ENCODE measurements at regions not wholly inside any gene's neighbourhood (a gene's known extent, or its start where the extent isn't known, plus 50 kb on each side); places are given as distances from the start of the nearest gene placed in this dataset.

DNA sequence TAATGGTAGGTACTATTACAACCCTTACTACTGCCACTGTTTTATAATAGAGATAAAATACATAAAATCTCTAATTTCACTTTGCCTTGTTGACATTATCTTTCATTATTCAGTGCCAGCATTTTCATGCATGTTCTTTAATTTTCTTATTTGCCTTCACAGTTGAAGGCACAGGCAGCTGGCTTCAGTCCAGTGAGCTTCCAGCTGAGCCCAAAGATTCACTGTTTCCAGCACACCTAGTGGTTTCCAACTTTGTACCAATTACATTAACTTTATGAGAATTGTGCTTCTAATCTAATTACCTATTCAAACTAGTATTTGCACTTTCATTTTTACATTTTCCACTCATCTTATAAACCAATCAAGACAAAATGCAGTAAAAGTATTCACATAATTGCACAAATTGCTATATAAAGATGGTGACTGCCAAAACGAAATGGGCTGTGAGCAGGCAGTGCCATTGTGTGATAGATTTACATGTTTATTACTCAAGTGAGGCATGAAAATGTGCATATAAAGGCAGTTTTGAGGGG lies 228.3 kb downstream of the MFSD1 start:
- Histone ChIP-seq H3K9ac (ENCODE audit: insufficient read depth in 1 of 2, low read length in 2 of 2) (no peak overlapping the region), H3K4me3 (no peak overlapping the region), H3K9me3 (ENCODE audit: control insufficient read depth in 4 of 4, insufficient read depth in 3 of 4, low read length in 3 of 4) (peaks cover 0 to 4% (median 0%) of the 10 kb centered on the region in 4 donors), H3K27ac (ENCODE audit: low read depth in 1 of 2, low read length in 1 of 2) (no peak overlapping the region), H3K36me3 (ENCODE audit: control insufficient read depth in 4 of 4, insufficient read depth in 4 of 4, low read length in 4 of 4) (no peaks in the 10 kb centered on the region), H3K27me3 (ENCODE audit: control insufficient read depth in 3 of 3, insufficient read depth in 3 of 3, low read length in 2 of 3) (no peaks in the 10 kb centered on the region), H3K4me1 (ENCODE audit: control insufficient read depth in 5 of 5, insufficient read depth in 5 of 5, low read length in 5 of 5) (no peaks in the 10 kb centered on the region)
- DNase-seq: no peak
- TF ChIP-seq, protein P1, sequence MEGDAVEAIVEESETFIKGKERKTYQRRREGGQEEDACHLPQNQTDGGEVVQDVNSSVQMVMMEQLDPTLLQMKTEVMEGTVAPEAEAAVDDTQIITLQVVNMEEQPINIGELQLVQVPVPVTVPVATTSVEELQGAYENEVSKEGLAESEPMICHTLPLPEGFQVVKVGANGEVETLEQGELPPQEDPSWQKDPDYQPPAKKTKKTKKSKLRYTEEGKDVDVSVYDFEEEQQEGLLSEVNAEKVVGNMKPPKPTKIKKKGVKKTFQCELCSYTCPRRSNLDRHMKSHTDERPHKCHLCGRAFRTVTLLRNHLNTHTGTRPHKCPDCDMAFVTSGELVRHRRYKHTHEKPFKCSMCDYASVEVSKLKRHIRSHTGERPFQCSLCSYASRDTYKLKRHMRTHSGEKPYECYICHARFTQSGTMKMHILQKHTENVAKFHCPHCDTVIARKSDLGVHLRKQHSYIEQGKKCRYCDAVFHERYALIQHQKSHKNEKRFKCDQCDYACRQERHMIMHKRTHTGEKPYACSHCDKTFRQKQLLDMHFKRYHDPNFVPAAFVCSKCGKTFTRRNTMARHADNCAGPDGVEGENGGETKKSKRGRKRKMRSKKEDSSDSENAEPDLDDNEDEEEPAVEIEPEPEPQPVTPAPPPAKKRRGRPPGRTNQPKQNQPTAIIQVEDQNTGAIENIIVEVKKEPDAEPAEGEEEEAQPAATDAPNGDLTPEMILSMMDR (IDR thresholded peaks at IDR 0.05; ENCODE audit: control extremely low read depth, extremely low read depth): no peak
- 62 to 64% methylated on average over 1 of the region's 1 CpG for WGBS, 2 donors
- no peak for ATAC-seq (ENCODE audit: insufficient read depth, low FRiP score)

- Histone ChIP-seq H3K9me3 (ENCODE audit: control insufficient read depth in 4 of 4, insufficient read depth in 3 of 4, low read length in 3 of 4) (peaks cover 0 to 4% (median 0%) of the 10 kb centered on the region in 4 donors), H3K4me3 (no peak overlapping the region), H3K9ac (ENCODE audit: insufficient read depth in 1 of 2, low read length in 2 of 2) (no peak overlapping the region), H3K36me3 (ENCODE audit: control insufficient read depth in 4 of 4, insufficient read depth in 4 of 4, low read length in 4 of 4) (no peaks in the 10 kb centered on the region), H3K4me1 (ENCODE audit: control insufficient read depth in 5 of 5, insufficient read depth in 5 of 5, low read length in 5 of 5) (no peaks in the 10 kb centered on the region), H3K27me3 (ENCODE audit: control insufficient read depth in 3 of 3, insufficient read depth in 3 of 3, low read length in 2 of 3) (no peaks in the 10 kb centered on the region), H3K27ac (ENCODE audit: low read depth in 1 of 2, low read length in 1 of 2) (no peak overlapping the region)
- no peak for ATAC-seq (ENCODE audit: insufficient read depth, low FRiP score)
- WGBS, 2 donors: 58 to 69% methylated on average over 6 of the region's 6 CpGs
- DNase-seq: no peak
- TF ChIP-seq, protein P1 (IDR thresholded peaks at IDR 0.05; ENCODE audit: control extremely low read depth, extremely low read depth): no peak
These were observed 229.2 kb downstream of the MFSD1 start for GRCh38 chr3:159030886-159031679.

DNA sequence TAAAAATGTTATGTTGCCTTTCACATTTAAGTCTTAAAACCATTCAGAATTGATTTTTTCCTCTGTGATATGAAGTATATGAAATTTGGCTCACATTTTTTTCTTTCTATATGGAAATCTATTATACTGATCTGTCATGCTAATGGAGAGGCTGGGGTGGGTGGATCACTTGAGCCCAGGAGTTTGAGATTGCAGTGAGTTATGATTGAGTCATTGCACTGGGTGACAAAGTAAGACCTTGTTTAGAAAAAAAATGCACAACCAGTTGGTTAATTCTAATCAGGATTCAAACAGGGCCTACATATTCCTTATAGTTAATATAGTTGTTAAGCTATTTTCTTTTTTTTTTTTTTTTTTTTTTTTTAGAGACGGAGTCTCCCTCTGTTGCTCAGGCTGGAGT lies 230.5 kb downstream of the MFSD1 start:
- Histone ChIP-seq H3K4me1 (ENCODE audit: control insufficient read depth in 5 of 5, insufficient read depth in 5 of 5, low read length in 5 of 5) (no peaks in the 10 kb centered on the region), H3K9ac (ENCODE audit: insufficient read depth in 1 of 2, low read length in 2 of 2) (no peak overlapping the region), H3K9me3 (ENCODE audit: control insufficient read depth in 4 of 4, insufficient read depth in 3 of 4, low read length in 3 of 4) (no peaks in the 10 kb centered on the region), H3K36me3 (ENCODE audit: control insufficient read depth in 4 of 4, insufficient read depth in 4 of 4, low read length in 4 of 4) (no peaks in the 10 kb centered on the region), H3K27ac (ENCODE audit: low read depth in 1 of 2, low read length in 1 of 2) (no peak overlapping the region), H3K4me3 (no peak overlapping the region), H3K27me3 (ENCODE audit: control insufficient read depth in 3 of 3, insufficient read depth in 3 of 3, low read length in 2 of 3) (no peaks in the 10 kb centered on the region)
- TF ChIP-seq, protein P1 (IDR thresholded peaks at IDR 0.05; ENCODE audit: control extremely low read depth, extremely low read depth): no peak
- ATAC-seq (ENCODE audit: insufficient read depth, low FRiP score) (no peak), DNase-seq (no peak)
- 95 to 100% methylated on average over 1 of the region's 1 CpG for WGBS, 2 donors
